ENCODE measurements at regions not wholly inside any gene's neighbourhood (a gene's known extent, or its start where the extent isn't known, plus 50 kb on each side); places are given as distances from the start of the nearest gene placed in this dataset.

DNA sequence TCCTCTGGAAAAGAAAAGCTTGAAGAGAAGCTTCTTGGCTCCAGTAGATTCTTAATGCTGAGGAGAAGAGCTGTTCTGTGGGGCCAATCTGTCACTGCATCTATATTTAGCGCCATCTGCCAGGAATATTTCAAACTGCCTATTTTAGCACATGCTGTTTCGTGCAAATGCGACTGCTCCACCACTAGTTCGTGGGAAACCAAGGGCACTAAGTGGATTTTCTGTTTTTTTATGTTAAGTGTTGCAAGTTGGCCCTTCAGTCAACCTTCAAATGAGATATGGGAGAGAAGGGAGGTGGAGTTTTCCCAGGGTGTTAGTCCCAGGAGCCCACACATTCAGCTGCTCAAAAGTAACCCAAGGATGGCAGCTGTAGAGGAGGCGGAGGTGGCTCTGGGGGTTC, 91.9 kb downstream of the TSEN15 start:
- no peak for TF ChIP-seq TAF1 (IDR thresholded peaks at IDR 0.05; ENCODE audit: low read depth, low read length)
- TF ChIP-seq POLR2A (IDR thresholded peaks at IDR 0.05; ENCODE audit: low read depth, low read length), result no peak
- no peak for TF ChIP-seq SPI1 (IDR thresholded peaks at IDR 0.05; ENCODE audit: low read depth, low read length)

All from GM12891 (cell line).